GM19035 (cell line): ENCODE measurements at regions not wholly inside any gene's neighbourhood (a gene's known extent, or its start where the extent isn't known, plus 50 kb on each side); places are given as distances from the start of the nearest gene placed in this dataset.
A peak's percentile ranks its signal among the peaks of the same experiment; 100 is the strongest.
"Not testable (repeated sequence)": the region's sequence is repeated elsewhere in the genome, so short reads cannot be mapped to it uniquely, and the experiment has no call there.

ENCODE experiments used
- ATAC-seq: cut with Tn5 transposase; IDR thresholded peaks from one replicate; pipeline ENCODE4 v1.9.1; 2021; ENCODE audit not compliant: unreplicated experiment

- not testable (repeated sequence) for ATAC-seq
Observed at GRCh38 chr12:9543341-9543740, 64.4 kb downstream of the KLRB1 start.

- ATAC-seq: not testable (repeated sequence)
Observed at GRCh38 chr12:9542827-9543226, 64.9 kb downstream of the KLRB1 start.

- peak; percentile 52 for ATAC-seq
Observed at GRCh38 chr12:9515925-9516324, 91.8 kb downstream of the KLRB1 start.

GRCh38 chr12:9512695-9513094 lies 95.0 kb downstream of the KLRB1 start:
- ATAC-seq: not testable (repeated sequence)

- not testable (repeated sequence) for ATAC-seq
Observed at GRCh38 chr12:9510392-9511011, 97.2 kb downstream of the KLRB1 start.

- no peak for ATAC-seq
Observed at GRCh38 chr12:9509464-9510161, 98.1 kb downstream of the KLRB1 start.

GRCh38 chr12:9506746-9507145 lies 101.0 kb downstream of the KLRB1 start:
- no peak for ATAC-seq

GRCh38 chr12:9503384-9503783 lies 104.3 kb downstream of the KLRB1 start:
- not testable (repeated sequence) for ATAC-seq

- ATAC-seq: not testable (repeated sequence)
Observed at GRCh38 chr12:9502845-9503244, 104.9 kb downstream of the KLRB1 start.

- not testable (repeated sequence) for ATAC-seq
Observed at GRCh38 chr12:9493325-9493724, 114.4 kb downstream of the KLRB1 start.

- ATAC-seq: not testable (repeated sequence)
Observed at GRCh38 chr12:9481289-9481688, 126.4 kb downstream of the KLRB1 start.

- not testable (repeated sequence) for ATAC-seq
Observed at GRCh38 chr12:9474197-9474596, 133.5 kb downstream of the KLRB1 start.

- not testable (repeated sequence) for ATAC-seq
Observed at GRCh38 chr12:9473638-9474037, 134.1 kb downstream of the KLRB1 start.

GRCh38 chr12:9471501-9471900 lies 136.2 kb downstream of the KLRB1 start:
- not testable (repeated sequence) for ATAC-seq

GRCh38 chr12:9470367-9470766 lies 137.3 kb downstream of the KLRB1 start:
- not testable (repeated sequence) for ATAC-seq

GRCh38 chr12:9469956-9470355 lies 137.8 kb downstream of the KLRB1 start:
- ATAC-seq: not testable (repeated sequence)

GRCh38 chr12:9469463-9469862 lies 138.3 kb downstream of the KLRB1 start:
- not testable (repeated sequence) for ATAC-seq

- not testable (repeated sequence) for ATAC-seq
Observed at GRCh38 chr12:9468998-9469397, 138.7 kb downstream of the KLRB1 start.

- not testable (repeated sequence) for ATAC-seq
Observed at GRCh38 chr12:9468144-9468543, 139.6 kb downstream of the KLRB1 start.

GRCh38 chr12:9464408-9464807 lies 143.3 kb downstream of the KLRB1 start:
- ATAC-seq: no peak

- ATAC-seq: not testable (repeated sequence)
Observed at GRCh38 chr12:9455516-9455915, 152.2 kb downstream of the KLRB1 start.

- ATAC-seq: not testable (repeated sequence)
Observed at GRCh38 chr12:9454021-9454420, 153.7 kb downstream of the KLRB1 start.
